ENCODE measurements at regions not wholly inside any gene's neighbourhood (a gene's known extent, or its start where the extent isn't known, plus 50 kb on each side); places are given as distances from the start of the nearest gene placed in this dataset.

DNA sequence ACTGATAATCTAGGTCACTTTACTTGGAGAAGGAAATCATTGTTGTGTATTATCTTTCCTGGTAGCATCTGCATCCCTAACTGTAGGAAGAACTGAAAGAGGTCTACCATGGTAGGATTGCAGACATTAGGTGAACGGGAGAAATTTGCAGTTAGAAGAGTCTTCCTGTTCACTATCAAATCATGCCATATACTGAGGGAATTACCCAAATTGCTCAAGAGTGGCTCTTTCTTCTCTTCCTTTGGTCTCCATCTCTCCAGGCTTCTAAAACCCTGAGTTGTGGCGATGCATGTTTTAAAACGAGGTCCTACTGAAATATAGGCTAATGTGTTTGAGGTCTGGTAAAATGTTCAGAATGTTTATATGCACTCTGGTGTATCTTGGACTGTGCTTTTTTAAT, 85.3 kb upstream of the HK2 start:
- TF ChIP-seq EZH2 (IDR thresholded peaks at IDR 0.05; ENCODE audit: borderline replicate concordance, insufficient read depth, low read length, poor library complexity, severe bottlenecking), result no peak
- TF ChIP-seq, protein P1, sequence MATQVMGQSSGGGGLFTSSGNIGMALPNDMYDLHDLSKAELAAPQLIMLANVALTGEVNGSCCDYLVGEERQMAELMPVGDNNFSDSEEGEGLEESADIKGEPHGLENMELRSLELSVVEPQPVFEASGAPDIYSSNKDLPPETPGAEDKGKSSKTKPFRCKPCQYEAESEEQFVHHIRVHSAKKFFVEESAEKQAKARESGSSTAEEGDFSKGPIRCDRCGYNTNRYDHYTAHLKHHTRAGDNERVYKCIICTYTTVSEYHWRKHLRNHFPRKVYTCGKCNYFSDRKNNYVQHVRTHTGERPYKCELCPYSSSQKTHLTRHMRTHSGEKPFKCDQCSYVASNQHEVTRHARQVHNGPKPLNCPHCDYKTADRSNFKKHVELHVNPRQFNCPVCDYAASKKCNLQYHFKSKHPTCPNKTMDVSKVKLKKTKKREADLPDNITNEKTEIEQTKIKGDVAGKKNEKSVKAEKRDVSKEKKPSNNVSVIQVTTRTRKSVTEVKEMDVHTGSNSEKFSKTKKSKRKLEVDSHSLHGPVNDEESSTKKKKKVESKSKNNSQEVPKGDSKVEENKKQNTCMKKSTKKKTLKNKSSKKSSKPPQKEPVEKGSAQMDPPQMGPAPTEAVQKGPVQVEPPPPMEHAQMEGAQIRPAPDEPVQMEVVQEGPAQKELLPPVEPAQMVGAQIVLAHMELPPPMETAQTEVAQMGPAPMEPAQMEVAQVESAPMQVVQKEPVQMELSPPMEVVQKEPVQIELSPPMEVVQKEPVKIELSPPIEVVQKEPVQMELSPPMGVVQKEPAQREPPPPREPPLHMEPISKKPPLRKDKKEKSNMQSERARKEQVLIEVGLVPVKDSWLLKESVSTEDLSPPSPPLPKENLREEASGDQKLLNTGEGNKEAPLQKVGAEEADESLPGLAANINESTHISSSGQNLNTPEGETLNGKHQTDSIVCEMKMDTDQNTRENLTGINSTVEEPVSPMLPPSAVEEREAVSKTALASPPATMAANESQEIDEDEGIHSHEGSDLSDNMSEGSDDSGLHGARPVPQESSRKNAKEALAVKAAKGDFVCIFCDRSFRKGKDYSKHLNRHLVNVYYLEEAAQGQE (IDR thresholded peaks at IDR 0.05; ENCODE audit: borderline replicate concordance), result no peak
- TF ChIP-seq SMC3 (conservative IDR thresholded peaks at IDR 0.05; ENCODE audit: poor library complexity), result no peak
- TF ChIP-seq, protein P2, sequence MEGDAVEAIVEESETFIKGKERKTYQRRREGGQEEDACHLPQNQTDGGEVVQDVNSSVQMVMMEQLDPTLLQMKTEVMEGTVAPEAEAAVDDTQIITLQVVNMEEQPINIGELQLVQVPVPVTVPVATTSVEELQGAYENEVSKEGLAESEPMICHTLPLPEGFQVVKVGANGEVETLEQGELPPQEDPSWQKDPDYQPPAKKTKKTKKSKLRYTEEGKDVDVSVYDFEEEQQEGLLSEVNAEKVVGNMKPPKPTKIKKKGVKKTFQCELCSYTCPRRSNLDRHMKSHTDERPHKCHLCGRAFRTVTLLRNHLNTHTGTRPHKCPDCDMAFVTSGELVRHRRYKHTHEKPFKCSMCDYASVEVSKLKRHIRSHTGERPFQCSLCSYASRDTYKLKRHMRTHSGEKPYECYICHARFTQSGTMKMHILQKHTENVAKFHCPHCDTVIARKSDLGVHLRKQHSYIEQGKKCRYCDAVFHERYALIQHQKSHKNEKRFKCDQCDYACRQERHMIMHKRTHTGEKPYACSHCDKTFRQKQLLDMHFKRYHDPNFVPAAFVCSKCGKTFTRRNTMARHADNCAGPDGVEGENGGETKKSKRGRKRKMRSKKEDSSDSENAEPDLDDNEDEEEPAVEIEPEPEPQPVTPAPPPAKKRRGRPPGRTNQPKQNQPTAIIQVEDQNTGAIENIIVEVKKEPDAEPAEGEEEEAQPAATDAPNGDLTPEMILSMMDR (IDR thresholded peaks at IDR 0.05; ENCODE audit: poor library complexity, severe bottlenecking), result no peak
